SIG-M5 treated with dmso at 0.1 percent for 504 hours (cell line): ENCODE measurements at regions not wholly inside any gene's neighbourhood (a gene's known extent, or its start where the extent isn't known, plus 50 kb on each side); places are given as distances from the start of the nearest gene placed in this dataset.
"Not testable (repeated sequence)": the region's sequence is repeated elsewhere in the genome, so short reads cannot be mapped to it uniquely, and the experiment has no call there.

Experiments used
- DNase-seq: peaks from one replicate; lab custom pipeline; 2025; ENCODE audit not compliant: unreplicated experiment; lab: John Stamatoyannopoulos, UW

DNA sequence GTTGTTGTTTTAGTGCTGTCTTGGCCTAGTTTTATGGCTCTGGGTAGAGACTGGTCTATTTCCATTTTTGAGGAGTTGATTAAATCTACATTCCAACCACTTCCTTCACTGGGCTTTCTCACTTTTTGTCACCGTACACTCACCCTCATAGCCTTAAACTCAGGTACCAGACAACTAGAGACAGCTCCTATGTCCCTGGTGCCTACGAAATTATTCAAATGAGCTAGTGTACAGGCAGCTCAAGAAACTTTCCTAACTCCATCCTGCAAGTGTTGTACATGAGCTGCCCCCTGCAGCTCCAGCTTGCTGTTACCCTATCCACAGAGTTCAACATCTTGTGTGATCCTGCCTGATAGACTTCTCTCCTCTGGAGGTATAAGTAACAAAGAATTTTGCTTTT is 704.8 kb upstream of the RGS18 start:
- DNase-seq: no peak

DNA sequence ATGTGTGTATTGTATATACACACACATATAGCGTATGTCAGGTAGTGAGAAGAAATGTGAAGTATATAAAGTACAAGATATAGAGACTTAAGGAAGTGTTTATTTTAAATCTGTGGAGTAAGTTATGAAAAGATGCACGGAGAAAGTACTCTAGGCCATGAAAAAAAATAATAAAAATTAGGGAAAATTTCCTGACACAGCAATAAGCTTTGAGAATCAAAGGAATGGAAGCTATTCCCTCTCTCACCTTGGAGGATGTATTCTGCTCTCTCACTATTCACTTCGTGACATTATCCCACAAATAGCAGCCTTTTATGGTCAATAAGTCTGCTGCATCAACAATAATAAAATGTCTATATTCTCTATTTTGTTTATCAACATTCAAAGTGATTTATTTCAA is 700.4 kb upstream of the RGS18 start:
- no peak for DNase-seq

DNA sequence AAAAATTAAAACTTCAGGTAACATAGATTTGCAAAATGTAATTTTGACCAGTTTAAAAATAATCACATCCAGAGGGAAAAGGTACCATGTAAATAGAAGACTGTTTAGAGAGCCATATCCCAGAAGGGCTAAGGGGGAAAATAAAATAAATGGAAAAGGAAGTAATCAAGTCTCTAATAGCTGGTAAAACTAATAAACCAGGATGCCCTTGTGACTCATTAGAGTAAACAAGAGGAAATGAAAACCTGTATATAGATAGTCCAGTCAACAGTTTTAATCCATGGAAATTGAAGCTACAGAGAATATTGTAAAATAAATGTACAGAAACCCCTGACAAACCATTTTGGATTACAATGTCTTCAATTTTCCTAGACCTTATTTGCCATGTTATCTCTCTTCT is 698.0 kb upstream of the RGS18 start:
- no peak for DNase-seq

DNA sequence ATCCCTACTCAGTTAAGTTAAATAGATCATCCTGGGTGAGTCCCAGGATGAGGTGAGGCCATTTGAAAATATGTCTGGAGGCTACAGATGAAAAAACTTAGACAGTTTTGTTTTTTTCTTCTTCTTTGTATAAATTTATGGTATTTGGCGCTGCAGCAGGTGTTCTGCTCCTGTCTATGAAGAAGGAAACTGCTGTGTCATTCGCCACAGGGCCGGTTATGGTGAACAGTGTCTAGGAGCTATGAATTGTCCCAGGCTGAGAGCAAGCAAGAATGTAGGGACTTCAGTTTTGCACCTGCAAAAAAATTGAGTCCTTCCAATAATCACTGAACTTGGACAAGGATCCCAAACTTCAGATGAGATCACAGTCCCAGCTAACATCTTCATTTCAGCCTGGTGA is 674.3 kb upstream of the RGS18 start:
- DNase-seq: no peak

DNA sequence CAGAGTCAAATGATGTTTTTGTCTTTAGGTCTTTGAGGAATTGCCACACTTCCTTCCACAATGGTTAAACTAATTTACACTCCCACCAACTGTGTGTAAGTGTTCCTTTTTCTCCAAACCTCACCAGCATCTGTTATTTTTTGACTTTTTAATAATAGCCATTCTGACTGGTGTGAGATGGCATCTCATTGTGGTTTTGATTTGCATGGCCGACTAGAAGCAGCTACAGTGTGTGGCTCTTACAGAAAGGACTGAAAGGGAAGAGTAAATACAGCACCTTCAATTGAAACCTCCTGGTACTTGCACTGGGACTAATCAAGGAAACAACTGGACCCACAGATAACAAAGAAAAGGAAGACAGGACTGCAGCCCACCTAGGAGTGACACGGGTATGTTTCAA is 668.0 kb upstream of the RGS18 start:
- no peak for DNase-seq

DNA sequence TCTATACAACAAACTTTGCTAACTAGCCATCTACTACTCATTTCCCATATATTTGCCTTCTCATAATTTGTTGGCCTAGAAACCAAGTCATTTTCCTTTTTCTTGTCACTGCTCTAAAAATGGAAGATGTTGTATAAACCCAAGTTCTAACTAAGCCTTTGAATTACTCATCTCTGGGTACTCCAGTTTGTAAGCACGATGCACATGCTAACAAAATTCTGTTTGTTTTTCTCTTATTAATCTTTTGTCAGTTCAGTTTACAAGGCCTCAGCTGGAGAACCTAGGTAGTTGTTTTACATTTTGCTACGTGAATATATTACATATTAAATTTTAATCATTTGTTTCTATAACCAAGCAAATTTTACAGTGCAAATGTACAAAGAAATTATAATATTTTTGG is 663.2 kb upstream of the RGS18 start:
- DNase-seq: no peak

DNA sequence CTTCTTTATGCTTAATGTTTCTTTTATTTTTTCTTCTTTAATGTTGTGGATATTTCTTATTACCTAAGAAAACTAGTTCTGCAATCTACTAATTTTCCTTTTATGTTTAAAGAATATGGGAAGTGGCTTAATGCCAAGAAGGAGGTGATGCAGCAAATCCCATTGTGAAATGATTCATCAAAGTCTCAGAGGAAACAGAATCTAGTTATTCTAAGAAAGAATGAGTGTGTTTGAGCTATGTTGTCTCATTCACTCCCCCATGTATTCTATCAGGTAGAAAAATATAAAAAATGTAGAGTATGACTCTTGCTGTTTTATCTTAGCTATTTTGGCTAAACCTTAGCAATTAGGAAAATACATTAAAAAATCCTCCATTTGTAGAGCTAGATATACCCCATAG is 659.9 kb upstream of the RGS18 start:
- DNase-seq: no peak

DNA sequence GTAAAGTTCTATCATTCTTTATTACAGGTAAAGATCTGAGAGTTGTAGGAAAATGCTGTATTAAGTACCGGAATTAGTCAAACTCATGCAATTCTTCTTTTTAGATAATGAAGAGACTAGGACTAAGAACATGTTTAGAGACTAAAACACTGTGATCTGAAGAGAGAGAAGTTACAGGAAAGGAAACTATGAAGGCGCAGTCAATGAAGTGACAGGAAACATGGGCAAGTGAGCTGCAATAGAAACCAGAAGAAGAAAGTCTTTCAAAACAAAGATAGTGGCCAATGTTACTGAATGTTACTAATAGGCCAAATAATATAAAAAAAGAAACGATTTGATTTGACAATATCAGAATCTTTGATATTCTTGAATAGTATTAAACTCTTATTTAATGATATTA is 659.4 kb upstream of the RGS18 start:
- no peak for DNase-seq

DNA sequence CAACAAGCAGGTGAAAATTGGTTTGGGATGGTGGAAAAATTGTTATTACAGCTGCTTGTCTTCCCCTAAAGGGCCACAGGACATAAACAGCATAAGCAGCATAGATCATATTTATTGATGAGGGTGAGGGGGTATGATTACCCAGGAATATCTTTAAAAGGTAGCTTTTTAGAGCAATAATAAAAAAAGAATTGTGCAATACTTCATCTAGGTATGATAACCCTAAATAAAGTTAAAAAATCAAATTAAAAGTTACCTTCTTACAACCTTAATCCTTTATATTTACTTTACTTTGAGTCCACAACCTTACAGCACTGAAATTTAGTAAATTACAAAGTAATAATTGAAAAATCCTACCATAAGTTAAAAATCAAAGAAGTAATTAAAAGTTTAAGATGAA is 653.3 kb upstream of the RGS18 start:
- no peak for DNase-seq

DNA sequence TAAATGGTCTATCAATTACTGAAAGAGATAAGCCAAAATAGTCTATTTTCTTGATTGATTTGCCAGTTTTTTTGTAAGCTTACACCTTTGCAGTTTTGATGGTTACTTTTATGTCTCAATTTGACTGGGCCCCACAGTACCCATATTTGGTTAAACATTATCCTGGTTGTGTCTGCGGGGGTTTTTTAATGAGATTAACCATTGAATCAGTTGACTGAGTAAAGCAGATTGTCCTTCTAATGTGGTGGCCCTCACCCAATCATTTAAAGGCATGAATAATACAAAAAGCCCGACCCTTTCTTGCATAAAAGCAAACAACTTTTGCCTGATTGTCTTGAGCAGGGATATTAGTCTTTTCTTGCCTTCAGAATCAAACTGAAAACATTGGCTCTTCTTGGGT is 650.0 kb upstream of the RGS18 start:
- DNase-seq: no peak

DNA sequence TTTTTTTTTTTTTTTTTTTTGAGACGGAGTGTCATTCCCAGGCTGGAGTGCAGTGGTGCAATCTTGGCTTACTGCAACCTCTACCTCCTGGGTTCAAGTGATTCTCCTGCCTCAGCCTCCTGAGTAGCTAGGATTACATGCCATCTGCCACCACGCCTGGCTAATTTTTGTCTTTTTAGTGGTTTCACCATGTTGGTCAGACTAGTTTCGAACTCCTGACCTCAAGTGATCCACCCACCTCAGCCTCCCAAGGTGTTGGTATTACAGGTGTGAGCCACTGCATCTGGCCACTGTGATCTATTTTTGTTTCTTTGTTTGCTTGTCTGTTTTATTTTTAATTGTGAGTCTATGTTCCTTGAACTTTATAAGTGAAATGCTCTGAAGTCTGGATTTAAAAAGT is 646.8 kb upstream of the RGS18 start:
- DNase-seq: not testable (repeated sequence)

DNA sequence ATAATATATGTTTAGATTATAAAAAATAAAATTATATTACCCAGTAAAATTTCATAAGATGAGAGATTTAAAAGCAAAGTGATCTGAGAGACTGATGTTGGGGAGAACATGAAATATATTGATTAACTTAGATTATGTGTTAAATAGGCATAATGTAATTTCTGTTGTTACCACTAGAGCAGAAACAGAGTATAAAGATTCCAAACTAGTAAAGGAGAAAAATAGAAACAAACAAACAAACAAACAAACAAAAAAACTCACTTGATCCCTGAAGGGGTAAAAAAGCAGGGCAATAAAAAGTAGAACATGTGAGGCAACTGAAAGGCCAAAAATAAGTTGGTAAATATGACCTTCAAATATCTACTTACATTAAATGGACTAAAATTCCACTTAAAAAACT is 640.4 kb upstream of the RGS18 start:
- no peak for DNase-seq

DNA sequence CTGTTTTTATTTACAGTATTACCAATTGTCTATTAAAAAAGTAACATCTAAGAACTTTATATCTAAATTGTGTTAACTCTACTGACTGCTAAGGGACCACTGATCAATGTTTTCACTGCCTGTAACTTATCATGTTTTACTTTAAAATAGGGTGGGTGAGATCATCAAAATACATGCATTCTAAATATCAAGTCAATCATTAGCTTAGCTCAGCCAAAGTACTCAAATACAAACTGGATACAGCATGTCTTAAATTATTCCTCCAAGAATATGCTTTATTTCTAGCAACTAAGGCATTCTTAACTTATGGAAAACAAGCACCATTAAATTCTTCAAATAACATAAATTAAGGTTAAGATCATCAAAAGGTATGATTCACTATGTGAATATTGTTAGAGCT is 638.7 kb upstream of the RGS18 start:
- DNase-seq: no peak

DNA sequence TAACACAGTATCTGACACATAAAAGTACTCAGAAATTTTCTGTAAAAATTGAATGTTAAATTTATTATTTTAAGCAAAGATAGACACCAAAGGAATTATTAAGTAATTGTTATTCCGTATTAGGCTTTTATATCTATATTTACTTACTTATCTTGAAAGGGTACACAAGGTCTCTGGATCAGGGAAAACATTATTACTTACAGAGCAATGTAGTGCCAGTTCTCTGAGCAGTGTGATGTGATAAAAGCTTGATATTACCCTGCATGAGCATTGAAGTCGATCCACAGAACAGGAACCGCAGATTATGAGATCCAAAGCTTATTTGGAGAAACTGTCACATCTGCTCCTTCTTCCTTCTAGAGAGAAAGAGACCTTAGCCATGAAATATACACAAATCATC is 637.9 kb upstream of the RGS18 start:
- no peak for DNase-seq

DNA sequence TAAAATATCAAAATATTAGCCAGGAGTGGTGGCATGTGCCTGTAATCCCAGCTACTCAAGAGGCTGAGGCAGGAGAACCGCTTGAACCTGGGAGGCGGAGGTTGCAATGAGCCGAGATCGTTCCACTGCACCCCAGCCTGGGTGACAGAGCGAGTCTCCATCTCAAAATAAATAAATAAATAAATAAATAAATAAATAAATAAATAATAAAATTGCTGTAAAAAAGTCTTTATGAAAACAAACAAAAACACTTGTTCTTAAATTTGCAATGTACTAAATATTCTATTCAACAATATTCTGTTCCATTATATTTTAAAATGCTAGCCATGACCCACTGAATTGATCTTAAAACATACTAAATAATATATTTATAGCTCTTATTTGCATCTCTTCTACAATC is 632.3 kb upstream of the RGS18 start:
- not testable (repeated sequence) for DNase-seq

DNA sequence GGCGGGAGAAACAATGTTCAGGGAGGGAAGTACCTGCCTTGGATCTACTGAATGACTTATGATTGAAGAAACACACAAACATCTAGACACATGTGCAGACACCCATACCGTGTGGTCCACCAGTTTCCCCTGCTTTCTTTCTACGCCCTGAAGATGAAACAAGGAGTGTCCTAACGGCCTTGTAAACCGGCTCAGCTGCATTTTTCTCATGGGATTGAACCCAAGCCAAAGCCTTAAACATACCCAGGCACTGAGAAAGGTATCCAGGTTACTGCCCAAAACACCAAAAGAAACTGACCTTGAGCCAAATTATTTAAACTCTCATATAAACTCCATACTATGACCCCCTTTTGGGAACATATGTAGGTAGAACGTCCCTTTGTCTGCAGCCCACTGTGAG is 630.0 kb upstream of the RGS18 start:
- DNase-seq: peak; percentile 21

DNA sequence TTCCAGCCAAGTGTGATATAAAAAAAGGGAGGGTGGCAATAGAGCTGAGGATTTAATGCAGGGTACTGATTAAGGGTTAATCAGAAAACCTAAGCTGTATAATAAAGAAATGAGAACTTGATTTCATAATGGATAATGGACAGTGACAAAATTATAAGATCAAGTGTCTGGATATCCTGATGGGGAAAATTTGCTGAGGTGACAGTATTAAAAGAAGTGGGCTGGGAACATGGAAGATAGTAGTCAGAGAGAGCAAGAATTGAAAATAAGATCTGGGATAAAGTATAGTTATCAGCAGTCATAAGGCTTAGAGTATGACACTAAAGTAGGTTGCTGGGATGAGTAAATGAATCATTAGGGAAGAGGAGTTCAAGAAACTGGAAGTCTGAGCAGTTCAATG is 627.3 kb upstream of the RGS18 start:
- DNase-seq: no peak

DNA sequence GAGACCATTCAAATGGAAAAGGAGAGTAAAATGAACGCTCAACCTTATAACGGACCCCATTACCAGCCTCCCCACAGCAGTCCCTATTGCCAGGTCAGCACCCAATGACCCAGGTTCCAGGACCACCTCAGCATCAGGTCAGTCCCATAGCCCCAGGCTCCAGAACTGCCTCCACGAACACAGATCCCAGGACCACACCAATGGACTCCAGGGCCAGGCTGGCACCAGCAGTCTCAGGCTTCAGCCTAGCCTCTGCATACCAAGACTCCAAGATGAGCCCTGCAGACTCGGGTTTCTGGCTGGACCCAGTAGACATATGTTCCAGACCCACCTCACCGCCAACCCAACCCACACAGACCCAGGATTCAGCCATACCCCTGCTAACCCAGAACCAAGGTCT is 625.0 kb upstream of the RGS18 start:
- DNase-seq: no peak

DNA sequence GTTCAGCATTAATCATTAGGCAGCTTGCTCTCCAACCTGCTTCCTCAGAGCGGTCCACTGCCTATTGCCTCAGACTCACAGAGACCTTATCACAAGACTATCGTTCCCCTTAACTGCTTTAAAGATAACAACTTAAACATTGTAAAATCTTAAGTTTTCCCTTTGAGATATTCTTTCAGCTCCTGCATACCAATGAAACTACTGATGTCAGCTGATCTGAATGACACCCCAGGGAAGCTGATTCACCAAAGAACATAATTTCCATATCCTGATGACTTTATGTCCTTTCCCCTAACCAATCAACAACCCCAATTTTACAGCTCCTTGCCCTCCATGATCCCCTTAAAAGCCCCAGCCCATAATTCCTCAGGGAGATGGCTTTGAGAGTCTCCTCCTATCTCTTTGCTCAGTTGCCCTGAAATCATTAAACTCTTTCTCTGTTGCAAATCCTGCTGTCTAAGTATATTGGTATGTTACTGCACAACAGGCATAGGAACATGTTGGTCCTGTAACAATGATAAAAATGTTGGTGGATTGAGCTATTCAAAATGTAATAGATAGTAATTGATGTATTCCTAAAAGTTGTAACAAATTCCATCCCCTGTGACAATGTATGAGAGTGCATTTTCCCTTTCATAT is 621.4 kb upstream of the RGS18 start:
- no peak for DNase-seq

DNA sequence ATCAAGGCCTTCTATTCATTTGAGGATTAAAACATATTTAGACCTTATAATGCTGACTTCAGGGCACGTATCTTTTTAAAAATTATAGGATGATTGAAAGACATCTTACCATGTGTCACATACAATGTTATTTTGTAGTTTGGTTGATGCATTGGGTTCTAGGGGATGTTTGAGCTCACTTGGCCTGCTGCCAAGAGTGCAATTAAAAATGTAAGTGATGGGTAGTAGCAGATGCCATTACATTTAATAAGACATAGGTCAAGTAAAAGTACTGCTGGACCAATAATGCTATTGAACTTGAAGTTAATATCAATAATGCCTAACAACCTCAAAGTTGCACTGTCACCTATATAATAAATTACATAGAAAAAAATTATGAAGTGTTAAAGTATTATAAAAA is 616.5 kb upstream of the RGS18 start:
- DNase-seq: no peak

DNA sequence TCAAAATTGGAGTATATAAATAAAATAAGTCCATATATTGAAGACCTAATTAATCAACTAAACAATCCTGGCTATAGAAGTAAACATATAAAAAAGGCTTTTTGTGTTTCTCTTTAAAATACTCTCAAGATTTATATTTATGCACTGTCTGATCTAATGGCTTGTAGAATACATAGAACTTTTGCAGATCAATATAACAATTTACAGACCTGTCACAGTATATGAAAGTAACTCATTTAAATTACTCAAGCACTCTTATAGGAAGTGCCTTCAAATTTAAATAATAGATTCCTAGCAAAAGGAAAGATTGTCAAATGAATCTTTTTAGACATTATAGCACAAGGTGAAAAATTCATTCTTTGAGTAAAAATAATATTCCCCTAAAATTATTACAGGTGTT is 615.8 kb upstream of the RGS18 start:
- DNase-seq: no peak

DNA sequence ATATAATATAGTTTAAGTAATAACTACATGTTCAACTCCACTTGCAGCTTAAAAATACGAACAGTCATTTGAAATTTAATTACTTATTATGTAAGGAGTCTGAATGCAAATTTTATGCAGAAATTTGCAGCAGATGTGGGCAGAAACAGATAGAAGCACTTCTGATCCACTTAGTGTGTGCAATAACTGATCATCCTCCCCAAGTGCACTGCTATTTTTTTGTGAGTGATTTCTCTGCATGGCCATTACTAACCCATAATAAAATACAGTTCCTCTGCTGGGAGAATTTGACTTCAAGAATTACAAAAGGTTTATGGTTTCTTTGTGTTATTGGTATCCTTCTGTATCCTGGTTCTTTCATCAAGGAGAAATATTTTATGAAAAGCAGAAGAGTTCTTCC is 611.5 kb upstream of the RGS18 start:
- no peak for DNase-seq

DNA sequence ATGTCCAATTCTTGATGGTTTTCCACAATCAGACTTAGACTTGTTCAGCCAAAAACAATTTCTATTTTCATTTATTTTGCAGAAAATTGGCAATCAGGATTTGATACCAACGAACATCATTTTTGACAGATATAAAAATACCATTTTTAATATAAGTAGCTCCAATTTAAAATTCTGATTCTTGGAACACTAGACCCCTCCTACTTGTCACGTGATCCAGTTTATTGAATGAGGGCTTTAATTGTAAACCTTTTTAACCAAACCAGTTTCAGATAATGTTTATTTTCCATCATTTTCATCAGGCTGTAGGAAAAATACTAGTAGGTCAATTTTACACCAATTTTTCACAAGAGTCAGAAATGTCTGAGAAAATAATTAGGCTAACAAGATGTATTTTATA is 607.2 kb upstream of the RGS18 start:
- no peak for DNase-seq

DNA sequence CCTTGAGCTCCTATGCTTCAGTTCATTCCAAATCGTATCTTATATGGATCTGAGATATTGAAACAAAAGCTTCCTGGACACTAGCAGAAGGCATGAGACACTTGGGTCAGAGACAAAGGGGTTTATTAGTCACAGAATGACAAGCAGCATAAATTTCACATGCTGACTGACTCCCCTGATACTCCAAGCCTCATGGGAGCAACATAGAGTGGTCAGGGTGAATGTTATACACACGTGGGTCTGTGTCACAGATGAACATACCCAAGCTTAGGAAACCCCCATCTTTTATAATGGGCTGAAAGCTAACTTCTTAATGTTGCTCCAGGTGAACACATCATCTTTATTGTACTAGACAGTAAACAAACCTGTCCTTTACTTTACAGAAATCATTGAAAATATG is 599.9 kb upstream of the RGS18 start:
- no peak for DNase-seq
